ENCODE measurements at regions not wholly inside any gene's neighbourhood (a gene's known extent, or its start where the extent isn't known, plus 50 kb on each side); places are given as distances from the start of the nearest gene placed in this dataset.

GRCh38 chr5:5981562-5981961 is 396.8 kb downstream of the MED10 start:
- TF ChIP-seq TCF12 (IDR thresholded peaks at IDR 0.05; ENCODE audit: low read depth) (no peak), EP300 (IDR thresholded peaks at IDR 0.05; ENCODE audit: borderline replicate concordance) (no peak), TAF1 (IDR thresholded peaks at IDR 0.05; ENCODE audit: low read depth) (no peak), RAD21 (IDR thresholded peaks at IDR 0.05; ENCODE audit: low read depth) (no peak), FOXM1 (IDR thresholded peaks at IDR 0.05; ENCODE audit: borderline replicate concordance, low read depth) (no peak), CREB1 (IDR thresholded peaks at IDR 0.05; ENCODE audit: low read depth) (no peak), TEAD4 (IDR thresholded peaks at IDR 0.05) (no peak), ZBTB7A (IDR thresholded peaks at IDR 0.05; ENCODE audit: low read depth) (no peak), YY1 (IDR thresholded peaks at IDR 0.05; ENCODE audit: low read depth) (no peak)
- TF ChIP-seq, protein P1, sequence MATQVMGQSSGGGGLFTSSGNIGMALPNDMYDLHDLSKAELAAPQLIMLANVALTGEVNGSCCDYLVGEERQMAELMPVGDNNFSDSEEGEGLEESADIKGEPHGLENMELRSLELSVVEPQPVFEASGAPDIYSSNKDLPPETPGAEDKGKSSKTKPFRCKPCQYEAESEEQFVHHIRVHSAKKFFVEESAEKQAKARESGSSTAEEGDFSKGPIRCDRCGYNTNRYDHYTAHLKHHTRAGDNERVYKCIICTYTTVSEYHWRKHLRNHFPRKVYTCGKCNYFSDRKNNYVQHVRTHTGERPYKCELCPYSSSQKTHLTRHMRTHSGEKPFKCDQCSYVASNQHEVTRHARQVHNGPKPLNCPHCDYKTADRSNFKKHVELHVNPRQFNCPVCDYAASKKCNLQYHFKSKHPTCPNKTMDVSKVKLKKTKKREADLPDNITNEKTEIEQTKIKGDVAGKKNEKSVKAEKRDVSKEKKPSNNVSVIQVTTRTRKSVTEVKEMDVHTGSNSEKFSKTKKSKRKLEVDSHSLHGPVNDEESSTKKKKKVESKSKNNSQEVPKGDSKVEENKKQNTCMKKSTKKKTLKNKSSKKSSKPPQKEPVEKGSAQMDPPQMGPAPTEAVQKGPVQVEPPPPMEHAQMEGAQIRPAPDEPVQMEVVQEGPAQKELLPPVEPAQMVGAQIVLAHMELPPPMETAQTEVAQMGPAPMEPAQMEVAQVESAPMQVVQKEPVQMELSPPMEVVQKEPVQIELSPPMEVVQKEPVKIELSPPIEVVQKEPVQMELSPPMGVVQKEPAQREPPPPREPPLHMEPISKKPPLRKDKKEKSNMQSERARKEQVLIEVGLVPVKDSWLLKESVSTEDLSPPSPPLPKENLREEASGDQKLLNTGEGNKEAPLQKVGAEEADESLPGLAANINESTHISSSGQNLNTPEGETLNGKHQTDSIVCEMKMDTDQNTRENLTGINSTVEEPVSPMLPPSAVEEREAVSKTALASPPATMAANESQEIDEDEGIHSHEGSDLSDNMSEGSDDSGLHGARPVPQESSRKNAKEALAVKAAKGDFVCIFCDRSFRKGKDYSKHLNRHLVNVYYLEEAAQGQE (IDR thresholded peaks at IDR 0.05; ENCODE audit: low read depth) = no peak
- TF ChIP-seq, protein P2, sequence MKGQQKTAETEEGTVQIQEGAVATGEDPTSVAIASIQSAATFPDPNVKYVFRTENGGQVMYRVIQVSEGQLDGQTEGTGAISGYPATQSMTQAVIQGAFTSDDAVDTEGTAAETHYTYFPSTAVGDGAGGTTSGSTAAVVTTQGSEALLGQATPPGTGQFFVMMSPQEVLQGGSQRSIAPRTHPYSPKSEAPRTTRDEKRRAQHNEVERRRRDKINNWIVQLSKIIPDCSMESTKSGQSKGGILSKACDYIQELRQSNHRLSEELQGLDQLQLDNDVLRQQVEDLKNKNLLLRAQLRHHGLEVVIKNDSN (IDR thresholded peaks at IDR 0.05) = no peak
